ENCODE measurements at regions not wholly inside any gene's neighbourhood (a gene's known extent, or its start where the extent isn't known, plus 50 kb on each side); places are given as distances from the start of the nearest gene placed in this dataset.

GRCh38 chr3:5678248-5678647 lies 490.7 kb downstream of the EDEM1 start:
- no peak overlapping the region for H3K27ac ChIP-seq
- TF ChIP-seq, protein P1, sequence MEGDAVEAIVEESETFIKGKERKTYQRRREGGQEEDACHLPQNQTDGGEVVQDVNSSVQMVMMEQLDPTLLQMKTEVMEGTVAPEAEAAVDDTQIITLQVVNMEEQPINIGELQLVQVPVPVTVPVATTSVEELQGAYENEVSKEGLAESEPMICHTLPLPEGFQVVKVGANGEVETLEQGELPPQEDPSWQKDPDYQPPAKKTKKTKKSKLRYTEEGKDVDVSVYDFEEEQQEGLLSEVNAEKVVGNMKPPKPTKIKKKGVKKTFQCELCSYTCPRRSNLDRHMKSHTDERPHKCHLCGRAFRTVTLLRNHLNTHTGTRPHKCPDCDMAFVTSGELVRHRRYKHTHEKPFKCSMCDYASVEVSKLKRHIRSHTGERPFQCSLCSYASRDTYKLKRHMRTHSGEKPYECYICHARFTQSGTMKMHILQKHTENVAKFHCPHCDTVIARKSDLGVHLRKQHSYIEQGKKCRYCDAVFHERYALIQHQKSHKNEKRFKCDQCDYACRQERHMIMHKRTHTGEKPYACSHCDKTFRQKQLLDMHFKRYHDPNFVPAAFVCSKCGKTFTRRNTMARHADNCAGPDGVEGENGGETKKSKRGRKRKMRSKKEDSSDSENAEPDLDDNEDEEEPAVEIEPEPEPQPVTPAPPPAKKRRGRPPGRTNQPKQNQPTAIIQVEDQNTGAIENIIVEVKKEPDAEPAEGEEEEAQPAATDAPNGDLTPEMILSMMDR (conservative IDR thresholded peaks at IDR 0.05), result no peak
- no peak for TF ChIP-seq ZFX (IDR thresholded peaks at IDR 0.05)

DNA sequence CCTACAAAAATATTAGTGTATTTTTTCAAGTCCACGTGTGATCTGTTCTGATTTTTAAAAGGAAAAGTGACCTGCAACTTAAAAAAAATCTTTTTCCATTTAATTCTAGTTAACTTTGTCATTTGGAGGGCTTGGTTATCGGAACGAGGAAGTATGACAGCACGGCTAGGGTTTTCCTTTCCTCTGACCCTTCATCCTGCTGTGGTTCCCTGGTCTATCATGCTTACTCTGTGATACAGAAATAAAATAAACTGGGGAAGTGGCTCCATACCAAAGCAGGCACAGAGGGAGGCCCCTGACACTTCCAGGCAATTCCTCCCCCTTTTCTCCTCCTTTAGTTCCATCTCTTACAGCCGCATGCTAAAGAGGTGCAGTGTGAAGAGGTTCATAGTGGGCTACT lies 491.3 kb downstream of the EDEM1 start:
- no peak overlapping the region for H3K27ac ChIP-seq
- no peak for TF ChIP-seq ZFX (IDR thresholded peaks at IDR 0.05)
- TF ChIP-seq, protein P1 (conservative IDR thresholded peaks at IDR 0.05), result no peak

DNA sequence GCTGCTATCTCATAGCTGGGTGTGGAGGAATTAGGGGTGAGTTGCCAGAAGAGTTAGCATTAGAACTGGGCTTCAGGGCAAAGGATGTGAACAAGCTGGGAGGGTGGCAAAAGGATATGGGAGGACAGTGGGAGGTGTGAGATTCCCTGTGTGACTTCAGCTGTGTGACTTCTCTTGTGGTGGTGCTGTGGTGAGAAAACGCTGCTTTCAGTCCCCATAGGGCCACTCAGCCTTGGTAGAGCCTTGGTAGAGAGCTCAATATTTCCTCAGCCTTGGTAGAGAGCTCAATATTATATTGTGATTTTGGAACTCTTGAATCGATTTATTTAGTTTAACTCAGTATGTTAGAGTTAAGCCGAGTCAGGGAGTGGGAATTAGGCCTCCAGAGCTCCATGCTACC lies 499.7 kb downstream of the EDEM1 start:
- no peak overlapping the region for H3K27ac ChIP-seq
- TF ChIP-seq, protein P1 (conservative IDR thresholded peaks at IDR 0.05), result no peak
- no peak for TF ChIP-seq ZFX (IDR thresholded peaks at IDR 0.05)

GRCh38 chr3:5690490-5690889 lies 503.0 kb downstream of the EDEM1 start:
- no peak overlapping the region for H3K27ac ChIP-seq
- no peak for TF ChIP-seq ZFX (IDR thresholded peaks at IDR 0.05)
- TF ChIP-seq, protein P1 (conservative IDR thresholded peaks at IDR 0.05), result no peak

- TF ChIP-seq, protein P1 (conservative IDR thresholded peaks at IDR 0.05), result no peak
- TF ChIP-seq ZFX (IDR thresholded peaks at IDR 0.05), result no peak
- H3K27ac ChIP-seq, result no peak overlapping the region
Observed at GRCh38 chr3:5690904-5691532, 503.5 kb downstream of the EDEM1 start.

DNA sequence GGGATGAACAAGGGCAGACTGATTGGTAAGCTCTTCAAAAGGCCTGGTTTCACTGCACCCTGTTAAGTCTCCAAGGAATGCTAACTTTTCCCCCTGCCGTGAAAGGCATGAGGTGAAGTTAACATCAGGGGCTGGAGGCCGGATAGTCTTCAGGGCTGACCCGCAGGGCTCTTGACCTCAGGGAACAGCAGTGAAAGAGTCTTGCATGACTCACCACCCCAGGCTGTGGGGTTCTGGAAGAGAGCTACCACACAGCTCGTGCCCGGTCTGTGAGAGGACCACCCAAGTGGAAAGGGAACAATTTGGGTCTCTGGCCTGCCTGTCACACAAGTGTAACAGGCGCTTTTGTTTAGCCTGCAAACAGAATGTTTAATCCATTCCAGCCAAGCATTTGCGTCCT lies 504.9 kb downstream of the EDEM1 start:
- no peak overlapping the region for H3K27ac ChIP-seq
- TF ChIP-seq, protein P1 (conservative IDR thresholded peaks at IDR 0.05), result no peak
- TF ChIP-seq ZFX (IDR thresholded peaks at IDR 0.05), result no peak

- no peak overlapping the region for H3K27ac ChIP-seq
- TF ChIP-seq ZFX (IDR thresholded peaks at IDR 0.05), result no peak
- TF ChIP-seq, protein P1 (conservative IDR thresholded peaks at IDR 0.05), result no peak
Observed at GRCh38 chr3:5694266-5694665, 506.8 kb downstream of the EDEM1 start.
